DOHH2 (cell line): ENCODE measurements at regions not wholly inside any gene's neighbourhood (a gene's known extent, or its start where the extent isn't known, plus 50 kb on each side); places are given as distances from the start of the nearest gene placed in this dataset.

ENCODE experiments used
- CTCF ChIP-seq: fragments of 200-600 bp; sonication (generic); IDR thresholded peaks from one replicate; pipeline ENCODE4 v1.5.1; 2014; ENCODE audit warnings: antibody characterized with exemption, mild to moderate bottlenecking, low read depth, low read length; ENCODE audit not compliant: poor library complexity, severe bottlenecking
- EZH2phosphoT487 ChIP-seq: fragments of 200-600 bp; sonication (generic); IDR thresholded peaks from 2 replicates; pipeline ENCODE4 v1.6.1; 2017; ENCODE audit warnings: borderline replicate concordance, mild to moderate bottlenecking, antibody characterized with exemption, low read length, moderate library complexity, mixed read lengths

- no peak for TF ChIP-seq CTCF
- no peak for TF ChIP-seq EZH2phosphoT487
These were observed 200.8 kb upstream of the SLCO3A1 start for GRCh38 chr15:91652610-91653207.
